ENCODE measurements at regions not wholly inside any gene's neighbourhood (a gene's known extent, or its start where the extent isn't known, plus 50 kb on each side); places are given as distances from the start of the nearest gene placed in this dataset.

GRCh38 chr4:138096384-138097062 is 145.6 kb downstream of the SLC7A11 start:
- TF ChIP-seq EP300 (IDR thresholded peaks at IDR 0.05) (no peak), CTCF (IDR thresholded peaks at IDR 0.05) (no peak), POLR2AphosphoS5 (IDR thresholded peaks at IDR 0.05) (no peak)

Data from stomach (tissue), 4 donors.